ENCODE measurements at regions not wholly inside any gene's neighbourhood (a gene's known extent, or its start where the extent isn't known, plus 50 kb on each side); places are given as distances from the start of the nearest gene placed in this dataset.
"Not testable (repeated sequence)": the region's sequence is repeated elsewhere in the genome, so short reads cannot be mapped to it uniquely, and the experiment has no call there.

DNA sequence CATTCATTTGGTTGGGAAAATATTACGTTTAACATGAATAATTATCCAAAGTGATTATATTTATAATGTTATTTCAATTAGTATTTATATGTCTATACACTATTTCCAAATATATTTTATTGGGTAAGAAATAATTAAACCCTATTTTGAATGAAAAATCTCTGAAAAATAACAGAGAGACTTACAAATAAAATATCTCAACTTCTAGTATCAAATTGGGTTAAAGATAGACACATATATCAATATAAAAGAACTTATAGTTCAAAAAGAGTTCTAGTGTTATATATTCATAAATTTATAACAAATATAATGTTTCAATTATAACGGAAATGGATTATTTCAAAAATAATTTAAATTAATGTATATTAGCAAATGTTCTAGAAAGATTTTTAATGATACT, 482.6 kb upstream of the PCDH20 start:
- TF ChIP-seq, protein P1, sequence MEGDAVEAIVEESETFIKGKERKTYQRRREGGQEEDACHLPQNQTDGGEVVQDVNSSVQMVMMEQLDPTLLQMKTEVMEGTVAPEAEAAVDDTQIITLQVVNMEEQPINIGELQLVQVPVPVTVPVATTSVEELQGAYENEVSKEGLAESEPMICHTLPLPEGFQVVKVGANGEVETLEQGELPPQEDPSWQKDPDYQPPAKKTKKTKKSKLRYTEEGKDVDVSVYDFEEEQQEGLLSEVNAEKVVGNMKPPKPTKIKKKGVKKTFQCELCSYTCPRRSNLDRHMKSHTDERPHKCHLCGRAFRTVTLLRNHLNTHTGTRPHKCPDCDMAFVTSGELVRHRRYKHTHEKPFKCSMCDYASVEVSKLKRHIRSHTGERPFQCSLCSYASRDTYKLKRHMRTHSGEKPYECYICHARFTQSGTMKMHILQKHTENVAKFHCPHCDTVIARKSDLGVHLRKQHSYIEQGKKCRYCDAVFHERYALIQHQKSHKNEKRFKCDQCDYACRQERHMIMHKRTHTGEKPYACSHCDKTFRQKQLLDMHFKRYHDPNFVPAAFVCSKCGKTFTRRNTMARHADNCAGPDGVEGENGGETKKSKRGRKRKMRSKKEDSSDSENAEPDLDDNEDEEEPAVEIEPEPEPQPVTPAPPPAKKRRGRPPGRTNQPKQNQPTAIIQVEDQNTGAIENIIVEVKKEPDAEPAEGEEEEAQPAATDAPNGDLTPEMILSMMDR (conservative IDR thresholded peaks at IDR 0.05), result no peak
- no peak overlapping the region for H3K27ac ChIP-seq

- H3K27ac ChIP-seq, result no peak overlapping the region
- TF ChIP-seq, protein P1 (conservative IDR thresholded peaks at IDR 0.05), result no peak
Observed at GRCh38 chr13:61891401-61891800, 475.8 kb upstream of the PCDH20 start.

- TF ChIP-seq, protein P1 (conservative IDR thresholded peaks at IDR 0.05), result no peak
- no peak overlapping the region for H3K27ac ChIP-seq
Observed at GRCh38 chr13:61884830-61885229, 469.2 kb upstream of the PCDH20 start.

- TF ChIP-seq, protein P1 (conservative IDR thresholded peaks at IDR 0.05), result peak; percentile 78
- H3K27ac ChIP-seq, result no peak overlapping the region
Observed at GRCh38 chr13:61880578-61881283, 465.1 kb upstream of the PCDH20 start.

GRCh38 chr13:61878565-61878964, 462.9 kb upstream of the PCDH20 start:
- H3K27ac ChIP-seq, result not testable (repeated sequence)

- TF ChIP-seq, protein P1 (conservative IDR thresholded peaks at IDR 0.05), result no peak
- H3K27ac ChIP-seq, result no peak overlapping the region
Observed at GRCh38 chr13:61874970-61875579, 459.4 kb upstream of the PCDH20 start.

DNA sequence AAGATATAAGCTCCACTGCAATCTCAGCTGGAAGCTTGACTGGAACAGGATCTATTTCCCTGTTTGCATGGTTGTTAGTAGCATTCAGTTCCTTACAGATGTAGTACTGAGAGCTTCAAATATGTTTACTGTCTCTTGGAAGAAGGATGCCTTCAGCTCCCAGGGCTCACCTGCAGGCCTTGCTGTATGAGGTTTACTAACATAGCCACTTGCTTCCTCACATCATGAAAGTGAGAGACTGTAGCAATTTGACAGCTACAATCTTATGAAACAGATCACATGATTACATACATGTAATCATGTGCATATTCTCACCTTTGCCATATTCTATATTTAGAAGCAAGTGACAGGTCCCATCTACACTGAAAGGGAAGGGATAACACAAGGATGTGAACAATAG, 458.1 kb upstream of the PCDH20 start:
- TF ChIP-seq, protein P1 (conservative IDR thresholded peaks at IDR 0.05), result no peak
- no peak overlapping the region for H3K27ac ChIP-seq

DNA sequence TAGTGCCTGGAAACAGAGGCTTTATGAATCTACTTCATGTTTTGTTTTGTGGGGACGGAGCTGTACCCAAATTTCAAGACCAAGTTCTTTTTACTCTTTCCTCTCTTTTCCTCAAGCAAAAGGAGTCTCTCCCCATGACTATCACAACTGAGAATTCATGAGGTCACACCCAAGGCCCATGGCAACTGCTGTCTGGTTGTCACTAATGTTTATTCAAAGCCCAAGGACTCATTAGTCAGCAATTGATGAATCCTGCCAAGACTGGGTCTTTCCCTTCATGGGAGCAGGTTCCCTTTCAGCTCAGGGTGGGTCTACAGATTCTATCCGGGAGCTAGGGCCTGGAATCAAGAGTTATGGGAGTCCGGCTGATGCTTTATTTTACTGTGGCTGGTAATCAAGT, 441.5 kb upstream of the PCDH20 start:
- TF ChIP-seq, protein P1 (conservative IDR thresholded peaks at IDR 0.05), result no peak
- H3K27ac ChIP-seq, result no peak overlapping the region
